Activated CD8-positive, alpha-beta memory T cell treated with anti-CD3 and anti-CD28 coated beads, Interleukin-2, amount 50 U/mL, for 1 hour (primary cell): ENCODE measurements at regions not wholly inside any gene's neighbourhood (a gene's known extent, or its start where the extent isn't known, plus 50 kb on each side); places are given as distances from the start of the nearest gene placed in this dataset.
"Not testable (repeated sequence)": the region's sequence is repeated elsewhere in the genome, so short reads cannot be mapped to it uniquely, and the experiment has no call there.

Experiments
- DNase-seq: peaks from one replicate; pipeline ENCODE4 v3.0.0-alpha.2; 2020; ENCODE audit errors: extremely low read depth

DNA sequence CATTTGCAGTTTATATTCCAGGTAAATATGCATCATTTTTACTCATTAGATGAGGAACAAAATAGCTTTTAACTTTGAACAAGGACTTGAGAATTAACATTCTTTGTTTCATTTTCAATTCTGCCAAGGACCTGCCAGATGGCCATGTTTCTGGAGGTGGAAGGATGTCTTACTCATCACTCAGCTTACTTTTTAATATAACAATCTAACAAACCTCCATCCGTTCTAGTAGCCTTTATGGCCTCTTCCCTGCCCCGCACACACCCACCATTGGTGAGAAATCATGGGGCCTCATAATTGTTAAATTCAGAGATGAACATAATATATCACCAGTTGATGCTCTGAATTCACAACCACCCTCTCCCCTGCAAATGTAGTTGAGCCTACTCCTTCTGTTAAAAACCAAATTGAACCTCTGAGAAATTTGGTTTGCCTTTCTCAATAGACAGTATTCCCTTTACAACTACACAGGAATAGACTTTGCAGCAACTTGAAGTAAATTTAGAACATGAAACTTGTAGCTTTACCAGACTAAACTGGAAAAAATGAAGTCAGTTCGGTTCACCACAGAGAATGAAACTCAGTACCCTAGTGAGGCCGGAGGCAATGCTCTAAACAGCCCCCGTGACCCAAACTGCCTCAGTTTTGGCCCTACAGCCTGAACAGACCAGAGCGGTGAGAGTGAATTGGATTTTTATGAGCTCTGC is 50.1 kb upstream of the ACSL4 start:
- DNase-seq = no peak

DNA sequence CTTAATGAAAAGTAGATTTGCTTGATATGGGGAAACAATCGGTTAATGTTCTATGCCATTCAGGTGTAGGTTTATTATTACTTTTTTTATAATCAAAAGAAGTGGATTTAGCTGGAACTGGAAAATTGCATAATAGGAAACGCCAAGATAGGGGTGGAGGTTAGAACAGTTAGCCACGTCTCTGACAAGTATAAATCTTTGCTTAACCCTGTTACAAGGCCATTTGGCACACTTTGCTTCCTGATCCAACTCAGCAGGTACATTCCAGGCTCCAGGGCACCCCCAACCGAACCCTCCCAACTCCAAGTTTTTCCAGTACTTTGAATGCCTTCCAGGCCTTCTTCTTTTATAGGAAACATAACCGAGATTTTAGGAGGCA is 50.6 kb upstream of the ACSL4 start:
- DNase-seq = no peak

DNA sequence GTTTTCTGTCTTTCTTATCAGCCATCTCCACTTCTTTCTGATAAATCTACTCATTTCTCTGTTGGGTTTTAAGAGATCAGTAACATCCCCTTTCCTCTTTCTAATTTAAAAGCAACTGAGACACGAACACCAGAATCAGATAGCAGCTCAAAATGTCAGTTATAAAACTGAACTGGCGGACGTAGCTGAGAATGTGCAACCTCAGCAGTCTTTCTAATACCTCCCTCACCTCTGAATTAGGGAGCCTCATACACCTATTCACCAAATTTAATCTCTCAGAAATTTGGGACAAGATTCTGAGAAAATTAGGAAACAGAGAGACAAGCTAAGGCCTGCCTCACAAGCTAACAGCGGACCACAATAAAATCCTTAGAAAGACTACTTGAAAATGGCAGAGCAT is 52.0 kb upstream of the ACSL4 start:
- no peak for DNase-seq

DNA sequence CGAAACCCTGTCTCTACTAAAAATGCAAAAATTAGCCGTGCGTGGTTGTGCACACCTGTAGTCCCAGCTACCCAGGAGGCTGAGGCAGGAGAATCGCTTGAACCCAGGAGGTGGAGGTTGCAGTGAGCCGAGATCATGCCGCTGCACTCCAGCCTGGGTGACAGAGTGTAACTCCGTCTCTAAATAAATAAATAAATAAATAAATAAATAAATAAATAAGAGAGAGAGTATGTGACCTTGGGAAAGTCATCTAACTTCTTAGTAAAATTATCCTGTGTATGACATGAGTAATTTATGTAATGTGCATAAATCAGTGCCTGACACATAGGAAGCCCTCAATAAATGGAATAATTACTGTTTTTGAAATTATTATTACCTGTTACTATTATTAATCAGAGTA is 57.5 kb upstream of the ACSL4 start:
- not testable (repeated sequence) for DNase-seq

DNA sequence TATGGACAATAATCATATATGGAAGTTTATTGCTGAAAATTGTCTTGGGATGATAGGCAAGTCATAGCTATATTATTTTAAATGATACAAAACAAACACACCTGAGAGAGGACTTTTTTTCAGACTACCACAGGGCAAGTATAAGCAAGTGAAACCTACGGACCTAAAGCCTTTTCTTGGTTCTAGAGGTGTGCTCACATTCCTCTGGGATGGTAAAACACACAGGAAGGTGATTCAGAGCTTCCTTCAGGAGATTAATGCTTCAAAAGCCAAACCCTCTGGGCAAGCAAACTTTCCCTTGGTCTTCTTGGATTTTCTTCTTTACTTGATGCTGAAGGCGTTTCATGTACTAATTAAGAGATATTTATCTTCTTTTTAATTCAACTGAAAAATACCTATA is 60.1 kb upstream of the ACSL4 start:
- no peak for DNase-seq

DNA sequence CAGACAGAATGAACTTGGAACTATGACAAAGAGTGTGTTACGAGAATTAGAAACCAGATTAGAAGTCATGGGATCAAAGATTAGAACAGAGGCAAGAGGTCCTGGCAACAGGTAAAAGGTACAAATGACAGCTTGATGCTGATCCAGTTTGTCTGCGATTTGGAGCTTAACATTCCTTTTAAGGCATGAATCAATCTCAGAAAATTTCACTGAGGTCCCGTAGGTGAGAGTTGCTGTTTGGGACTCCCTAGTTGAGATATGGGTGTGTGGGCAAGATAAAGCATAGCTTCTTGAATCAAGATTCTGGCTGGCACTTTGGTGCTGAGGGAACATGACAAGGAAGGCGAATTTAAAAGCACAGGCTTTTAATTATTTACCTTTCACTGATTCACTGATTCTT is 62.6 kb upstream of the ACSL4 start:
- DNase-seq = no peak

DNA sequence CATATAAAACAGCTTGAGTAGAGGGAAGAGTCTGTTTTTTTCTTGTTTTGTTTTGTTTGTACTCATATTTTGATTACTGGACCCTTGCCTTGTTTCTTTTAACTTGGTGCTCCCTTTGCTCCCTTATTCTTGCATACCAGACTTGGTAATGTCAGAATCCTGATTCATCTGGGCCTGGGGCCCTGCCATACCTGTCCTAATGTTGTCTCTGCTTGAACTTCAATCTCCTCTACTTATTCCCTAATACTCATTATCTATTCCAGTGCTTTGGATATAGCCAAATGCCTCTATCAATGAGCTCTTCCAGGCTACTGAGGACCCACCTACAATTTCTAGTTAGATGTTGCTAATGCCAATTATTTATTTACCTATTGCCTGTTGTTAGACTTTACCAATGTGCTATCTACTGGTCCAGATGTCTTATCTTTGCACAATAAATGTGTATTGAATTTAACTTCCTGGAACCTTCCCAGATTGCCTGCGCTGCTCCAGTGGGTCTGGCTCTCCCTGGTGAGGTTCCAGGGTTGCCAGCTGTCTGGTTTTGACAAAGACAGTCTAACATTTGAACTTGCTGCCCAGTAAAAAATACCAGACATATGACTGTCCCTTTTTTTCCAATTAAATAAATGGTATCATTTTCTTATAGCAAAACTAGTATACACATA is 64.4 kb upstream of the ACSL4 start:
- DNase-seq = no peak

DNA sequence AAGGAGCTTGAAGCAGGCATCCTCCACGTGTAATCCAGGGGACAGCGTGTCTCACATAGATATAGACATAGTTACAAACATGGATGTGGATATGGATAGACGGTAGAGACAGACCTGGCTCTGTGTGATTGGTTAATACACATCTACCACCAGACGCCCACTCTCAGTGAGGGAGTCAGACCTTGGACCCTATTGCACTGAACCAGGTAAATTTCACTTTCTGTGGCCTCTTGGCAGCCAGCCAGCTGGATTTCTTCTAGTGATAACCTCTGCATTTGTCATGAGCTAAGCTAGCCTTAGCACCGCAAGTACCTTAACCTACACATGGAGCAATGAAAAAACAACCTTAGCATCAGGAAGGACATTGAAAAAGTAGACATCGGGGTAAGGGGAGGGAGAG is 79.2 kb upstream of the ACSL4 start:
- DNase-seq = no peak

DNA sequence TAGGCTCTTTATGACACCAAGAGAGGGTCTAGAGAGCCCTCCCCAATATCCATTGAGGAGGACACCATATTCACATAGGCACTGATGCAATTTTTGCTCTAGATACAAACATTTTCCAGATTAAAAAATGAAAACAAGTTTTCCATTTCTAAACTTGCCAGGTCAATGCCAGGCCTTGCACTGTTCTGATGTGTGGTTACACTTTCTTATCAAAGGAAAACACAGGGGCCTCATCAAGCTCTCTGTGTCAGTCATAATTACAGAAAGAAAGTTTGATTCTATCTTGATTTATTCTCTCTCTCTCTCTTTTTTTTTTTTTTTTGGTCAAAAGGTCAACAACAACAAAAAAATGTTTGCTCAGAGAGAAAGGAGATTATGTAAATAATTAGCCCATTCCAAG is 80.2 kb upstream of the ACSL4 start:
- no peak for DNase-seq

DNA sequence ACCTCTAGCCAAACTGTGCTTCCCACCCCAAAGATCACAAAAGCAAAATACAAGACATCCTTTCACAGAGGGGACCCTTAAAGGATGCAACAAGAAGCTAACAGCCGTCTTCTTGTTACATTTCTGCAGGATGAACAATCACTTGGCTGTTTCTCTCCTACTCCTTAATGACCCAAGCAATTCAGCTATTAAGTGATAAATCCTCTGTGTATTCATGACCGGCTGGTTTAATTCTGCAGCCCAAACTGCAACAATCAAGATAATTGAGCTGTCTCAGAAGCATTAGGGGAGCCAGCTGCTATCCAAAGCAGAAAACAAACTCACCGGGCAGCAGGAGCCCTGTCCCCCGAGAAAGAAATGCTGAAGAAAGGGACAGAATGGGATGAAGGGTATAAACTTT is 85.9 kb upstream of the ACSL4 start:
- no peak for DNase-seq

DNA sequence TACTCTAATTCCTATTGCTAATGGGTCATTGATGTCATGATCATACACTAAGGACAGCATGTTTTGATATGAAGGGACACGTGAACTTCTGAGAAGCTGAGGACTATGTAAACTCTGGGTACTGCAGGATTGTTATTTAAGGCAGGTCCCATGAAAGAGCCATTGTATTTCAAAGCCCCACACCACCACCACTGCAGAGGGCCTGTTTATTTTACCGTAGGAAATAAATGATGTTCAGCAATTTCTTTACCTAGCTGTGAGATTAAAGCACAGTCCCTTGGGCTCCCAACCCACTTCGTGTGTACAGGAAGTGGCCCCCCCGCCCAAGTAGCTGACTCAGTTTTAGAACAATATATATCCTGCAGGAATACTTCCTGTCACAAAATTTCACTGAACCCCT is 89.8 kb upstream of the ACSL4 start:
- no peak for DNase-seq

DNA sequence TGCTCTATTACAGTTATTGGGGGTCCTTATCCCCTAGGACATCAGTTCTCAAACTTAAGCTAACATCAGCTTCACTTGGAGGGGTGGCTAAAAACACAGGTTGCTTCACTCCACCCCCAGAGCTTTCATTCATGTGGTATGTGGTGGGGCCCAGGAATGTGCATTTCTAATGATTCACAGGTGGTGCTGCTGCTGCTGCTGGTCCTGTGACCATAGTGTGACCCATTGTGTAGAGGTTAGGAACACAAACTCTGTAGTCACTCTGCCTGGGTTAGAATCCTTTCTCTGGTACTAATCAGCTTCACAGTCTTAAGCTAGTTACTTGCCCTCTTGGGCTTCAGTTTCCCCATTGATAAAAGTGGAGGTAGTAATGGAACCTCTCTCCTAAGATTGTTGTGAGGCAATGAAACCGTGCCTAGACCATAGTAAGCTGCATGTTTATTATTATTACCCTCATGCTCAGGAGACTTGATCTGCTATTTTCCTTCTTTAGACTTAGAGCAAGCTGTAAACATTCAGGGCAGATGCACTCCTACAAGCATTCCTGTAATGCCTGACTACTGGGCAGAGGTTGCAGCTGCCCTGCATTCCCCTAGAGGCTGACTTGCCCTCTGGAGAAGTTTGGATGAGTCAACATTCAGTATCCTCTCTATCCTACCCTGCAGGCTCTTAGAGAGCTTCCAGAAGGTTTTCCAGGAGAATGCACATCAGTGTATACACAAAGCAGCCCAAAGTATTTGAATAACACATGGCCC is 94.1 kb upstream of the ACSL4 start:
- no peak for DNase-seq

DNA sequence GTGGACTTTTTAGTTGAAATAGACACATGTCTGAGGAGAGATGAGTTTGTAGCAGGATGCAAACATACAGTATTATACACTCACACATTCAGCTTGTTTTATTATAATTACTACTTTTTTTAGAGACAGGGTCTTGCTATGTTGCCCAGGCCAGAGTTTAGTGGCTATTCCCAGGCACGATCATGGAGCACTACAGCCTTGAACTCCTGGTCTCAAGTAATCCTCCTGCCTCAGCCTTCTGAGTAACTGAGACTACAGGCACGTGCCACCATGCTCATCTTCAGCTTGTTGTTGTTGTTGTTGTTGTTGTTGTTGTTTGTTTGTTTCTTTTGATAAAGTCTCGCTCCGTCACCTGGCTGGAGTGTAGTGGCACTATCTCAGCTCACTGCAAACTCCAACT is 94.7 kb upstream of the ACSL4 start:
- no peak for DNase-seq

DNA sequence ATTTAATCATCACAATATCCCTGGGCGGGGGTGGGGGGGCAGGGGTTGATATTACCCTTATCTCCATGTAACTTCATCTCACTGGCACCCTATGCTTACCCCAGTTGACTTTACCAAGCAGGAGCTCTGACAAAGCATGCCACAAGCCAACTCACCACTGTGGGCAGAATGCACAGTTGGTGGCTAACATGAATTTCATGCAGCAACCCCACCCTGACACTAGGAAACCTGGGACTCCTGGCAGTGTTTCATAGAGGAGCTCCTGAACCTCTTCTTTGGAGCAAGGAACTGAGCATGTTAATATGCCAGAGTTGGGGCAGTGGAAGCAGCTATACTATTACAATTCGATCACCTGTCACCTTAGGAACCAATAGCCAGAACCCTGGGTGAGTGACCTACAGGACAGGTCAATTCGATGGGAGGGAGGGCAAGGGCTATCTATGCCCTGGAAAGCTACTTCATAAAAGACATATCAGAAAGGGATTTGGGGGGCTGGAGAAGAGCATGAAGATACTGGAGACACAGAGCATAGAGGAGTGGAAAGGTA is 97.2 kb upstream of the ACSL4 start:
- DNase-seq = no peak

DNA sequence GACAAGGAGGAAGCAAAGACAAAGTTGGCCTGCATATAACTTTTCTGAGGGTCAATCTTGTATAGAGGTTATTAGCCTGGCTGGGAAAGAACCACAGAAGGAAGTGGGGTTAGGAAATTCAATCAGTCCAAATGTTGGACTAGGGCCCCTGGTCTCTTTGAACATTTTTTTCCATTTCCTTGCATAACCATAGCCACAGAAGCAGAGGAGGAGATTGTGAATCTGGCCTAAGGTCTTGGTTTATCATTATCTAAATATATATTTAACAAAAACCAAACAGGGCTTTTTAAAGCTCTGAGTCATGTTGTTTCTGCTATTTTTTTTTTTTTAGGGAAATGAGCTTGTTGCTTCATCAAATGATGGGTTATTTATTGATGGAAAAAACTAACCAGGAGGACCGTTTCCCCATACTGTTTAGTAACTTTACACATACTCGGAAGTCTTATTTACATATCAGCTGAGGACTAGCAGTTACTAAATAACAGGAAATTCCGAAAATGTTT is 97.7 kb upstream of the ACSL4 start:
- DNase-seq = no peak

DNA sequence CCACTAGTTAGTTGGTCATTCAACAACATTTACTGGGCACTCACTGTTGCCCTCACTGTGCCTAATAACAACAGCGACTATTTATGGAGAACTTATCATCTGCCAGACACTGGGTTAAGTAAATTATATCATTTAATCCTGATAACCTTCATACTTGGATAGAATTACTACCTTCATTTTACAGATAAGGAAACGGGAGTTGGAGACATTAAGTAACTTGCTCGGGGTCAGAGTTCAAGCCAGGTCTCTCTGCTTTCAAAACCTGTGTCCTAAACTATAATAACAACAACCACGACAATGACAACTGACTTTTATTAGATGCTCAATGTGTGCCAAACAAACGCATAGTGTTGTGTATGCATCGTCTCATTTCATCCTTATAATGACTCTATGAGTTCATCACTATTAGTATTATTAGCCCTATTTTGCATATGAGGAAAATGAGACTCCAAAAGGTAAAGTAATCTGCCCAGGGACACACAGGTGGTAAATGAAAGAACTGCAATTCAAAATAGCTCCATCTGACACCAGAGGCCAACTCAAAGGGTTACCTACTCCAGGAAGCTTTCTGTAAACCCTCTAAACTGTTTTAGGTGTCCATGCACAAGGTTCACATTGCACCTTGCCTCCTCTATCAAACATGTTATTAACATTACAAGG is 98.4 kb upstream of the ACSL4 start:
- no peak for DNase-seq

DNA sequence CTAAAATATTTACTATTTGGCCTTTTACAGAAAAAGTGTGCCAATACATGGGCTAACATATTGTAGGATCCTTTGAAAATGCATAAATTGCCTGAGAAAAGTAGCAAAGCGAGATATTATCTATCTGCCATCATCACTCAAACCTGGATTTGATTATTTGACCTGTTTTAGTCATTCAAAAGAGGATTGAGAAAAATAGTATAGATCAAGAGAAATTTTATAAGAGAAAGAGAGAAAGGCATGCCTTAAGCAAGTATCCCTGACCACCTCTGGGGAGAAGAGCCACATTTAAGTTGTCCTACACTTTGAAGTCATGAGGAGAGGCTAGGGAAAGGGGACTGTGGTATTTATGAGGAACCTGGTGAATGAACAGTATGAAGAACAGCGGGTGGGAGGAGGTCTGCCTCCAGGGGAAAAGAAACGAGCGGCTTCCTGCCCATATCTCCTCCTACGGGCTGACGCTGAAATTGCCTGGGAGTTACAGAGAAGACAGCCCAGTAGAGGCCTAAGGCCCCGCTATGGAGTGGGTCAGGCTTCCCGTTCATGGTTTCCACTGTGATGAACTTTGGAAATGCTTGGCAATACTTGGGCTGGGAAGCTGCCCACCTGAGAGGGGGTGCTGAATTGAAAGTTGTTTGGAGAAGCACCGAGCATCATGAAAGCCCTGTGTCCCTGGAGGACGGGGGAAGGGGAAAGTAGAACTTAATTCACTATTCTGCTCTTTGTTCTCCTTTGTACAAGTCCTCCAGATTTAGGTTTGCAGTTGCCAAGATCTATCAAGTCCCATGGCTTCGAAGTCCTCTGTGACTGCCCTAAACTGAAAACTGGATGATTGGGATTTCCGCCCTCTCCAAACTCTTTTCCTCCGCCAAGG is 106.9 kb upstream of the ACSL4 start:
- DNase-seq = no peak

DNA sequence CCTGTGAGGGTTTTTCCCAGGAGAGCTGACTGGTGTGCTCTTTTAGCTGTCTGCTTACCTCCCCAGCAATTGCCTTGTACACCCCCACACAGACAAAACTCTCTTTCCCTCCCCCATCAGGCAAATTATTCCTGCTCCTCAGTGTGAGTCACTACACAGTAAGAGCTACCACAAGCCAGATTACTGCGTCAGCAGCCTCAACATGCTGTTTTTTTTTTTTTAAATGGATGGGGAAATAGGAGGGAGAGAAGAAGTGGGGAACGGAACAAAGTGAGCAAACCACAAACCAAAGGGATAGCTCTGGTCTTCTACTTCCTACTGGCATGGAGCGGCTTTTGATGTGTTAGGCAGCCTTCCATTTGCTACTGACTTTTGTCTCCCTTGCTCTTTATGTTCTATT is 107.5 kb upstream of the ACSL4 start:
- no peak for DNase-seq

DNA sequence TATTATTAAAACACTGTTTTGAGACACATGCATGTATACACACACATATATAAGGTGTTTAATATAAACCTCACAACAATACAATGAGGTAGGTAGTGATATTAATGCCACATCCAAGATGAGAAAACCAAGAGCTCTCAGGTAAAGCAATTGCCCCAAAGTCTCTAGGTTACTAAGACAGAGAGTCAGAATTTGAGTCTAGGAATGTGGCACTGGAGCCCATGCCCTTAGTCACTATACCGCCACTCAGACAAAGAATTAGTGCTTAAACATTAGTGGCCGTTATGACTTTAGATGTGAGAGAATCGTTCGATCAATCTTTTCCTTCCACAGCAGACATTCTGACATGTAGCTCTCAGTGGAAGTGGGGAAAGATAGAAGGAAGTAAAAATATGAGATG is 108.2 kb upstream of the ACSL4 start:
- no peak for DNase-seq

DNA sequence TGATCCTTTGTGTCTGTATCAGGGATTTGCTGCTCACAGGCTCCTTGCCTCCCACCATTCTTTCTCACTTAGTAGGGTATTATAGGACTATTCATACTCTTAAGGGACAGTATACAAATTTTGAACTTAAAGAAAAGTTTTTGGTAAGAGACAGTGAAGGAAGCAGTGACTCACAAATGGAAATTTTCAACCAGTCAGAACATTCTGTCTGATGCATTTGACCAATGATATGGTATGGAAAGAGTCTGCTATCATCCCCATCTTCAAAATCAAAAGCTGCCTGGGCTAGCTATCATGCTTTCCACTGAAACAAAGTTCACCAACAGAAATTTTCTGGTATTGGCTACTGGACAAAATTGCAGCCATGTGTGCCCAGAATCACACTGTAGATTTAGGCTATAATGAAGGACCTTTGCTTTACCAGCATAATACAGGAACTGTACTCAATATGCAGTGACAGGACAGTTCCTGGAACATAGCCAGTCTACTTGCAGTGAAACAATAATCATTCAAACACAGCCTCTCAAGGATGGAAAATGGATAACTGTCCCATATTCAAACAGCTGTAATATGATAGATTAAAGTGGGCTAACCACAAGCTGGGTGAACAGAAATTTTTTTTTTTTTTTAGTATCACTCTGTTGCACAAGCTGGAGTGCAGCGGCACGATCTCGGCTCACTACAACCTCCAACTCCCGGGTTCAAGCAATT is 109.0 kb upstream of the ACSL4 start:
- DNase-seq = no peak

DNA sequence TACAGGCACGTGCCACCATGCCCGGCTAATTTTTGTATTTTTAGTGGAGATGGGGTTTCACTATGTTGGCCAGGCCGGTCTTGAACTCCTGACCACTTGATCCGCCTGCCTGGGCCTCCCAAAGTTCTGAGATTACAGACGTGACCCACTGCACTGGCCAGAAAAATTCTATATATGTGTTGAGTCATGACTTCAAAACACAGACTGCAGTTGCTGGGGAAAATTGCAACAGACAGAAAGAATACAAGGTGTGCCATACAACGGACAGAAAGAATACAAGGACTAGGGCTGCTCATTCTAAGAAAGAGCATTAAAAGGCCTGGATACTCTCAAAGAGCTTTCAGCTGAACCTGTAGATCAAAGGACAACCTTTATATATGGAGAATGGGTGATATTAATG is 109.6 kb upstream of the ACSL4 start:
- no peak for DNase-seq
